H9 (cell line): ENCODE measurements at regions not wholly inside any gene's neighbourhood (a gene's known extent, or its start where the extent isn't known, plus 50 kb on each side); places are given as distances from the start of the nearest gene placed in this dataset.

Source experiments
- DNase-seq: peaks from one replicate; pipeline ENCODE4 v3.0.0-alpha.2; 2017
- H2AFZ ChIP-seq: one replicate; pipeline ENCODE4 v1.6.1; 2013; ENCODE audit warnings: mild to moderate bottlenecking, low read length, control low read depth, moderate library complexity
- H2AK5ac ChIP-seq: 2 replicates; pipeline ENCODE4 v1.6.1; 2013; ENCODE audit warnings: low read length, control low read depth, mixed read lengths; ENCODE audit not compliant: insufficient read length
- H2BK120ac ChIP-seq: one replicate; pipeline ENCODE4 v1.6.1; 2013; ENCODE audit warnings: low read depth, mild to moderate bottlenecking, low read length, control low read depth, inconsistent platforms; ENCODE audit not compliant: poor library complexity, severe bottlenecking
- H2BK12ac ChIP-seq: 2 replicates; pipeline ENCODE4 v1.6.1; 2013; ENCODE audit warnings: low read length, control low read depth, mixed read lengths, low read depth; ENCODE audit not compliant: insufficient read length
- H2BK15ac ChIP-seq: 2 replicates; pipeline ENCODE4 v1.6.1; 2013; ENCODE audit warnings: low read depth, low read length, control low read depth
- H2BK20ac ChIP-seq: one replicate; pipeline ENCODE4 v1.6.1; 2013; ENCODE audit warnings: low read depth, mild to moderate bottlenecking, low read length, control low read depth, inconsistent platforms; ENCODE audit not compliant: poor library complexity, severe bottlenecking
- H2BK5ac ChIP-seq: 2 replicates; pipeline ENCODE4 v1.6.1; 2013; ENCODE audit warnings: low read length, control low read depth, mixed read lengths; ENCODE audit not compliant: insufficient read length
- H3K14ac ChIP-seq: 2 replicates; pipeline ENCODE4 v1.6.1; 2013; ENCODE audit warnings: low read length, control low read depth; ENCODE audit not compliant: insufficient read depth
- H3K18ac ChIP-seq: 2 replicates; pipeline ENCODE4 v1.6.1; 2013; ENCODE audit warnings: low read depth, mild to moderate bottlenecking, mixed read lengths, low read length, control low read depth; ENCODE audit not compliant: insufficient read length
- H3K23ac ChIP-seq: 2 replicates; pipeline ENCODE4 v1.6.1; 2013; ENCODE audit warnings: low read length, control low read depth, mixed read lengths, low read depth; ENCODE audit not compliant: insufficient read length
- H3K23me2 ChIP-seq: 2 replicates; pipeline ENCODE4 v1.6.1; 2013; ENCODE audit warnings: low read depth, mild to moderate bottlenecking, mixed read lengths, low read length, control low read depth; ENCODE audit not compliant: insufficient read length, poor library complexity, severe bottlenecking
- H3K27ac ChIP-seq: 2 replicates; pipeline ENCODE4 v1.5.1; 2013; ENCODE audit warnings: low read length, control low read depth, mixed read lengths, low read depth; ENCODE audit not compliant: insufficient read length
- H3K27me3 ChIP-seq: 2 replicates; pipeline ENCODE4 v1.6.1; 2013; ENCODE audit warnings: low read length, control low read depth, inconsistent platforms; ENCODE audit not compliant: insufficient read depth
- H3K4ac ChIP-seq: 2 replicates; pipeline ENCODE4 v1.6.1; 2013; ENCODE audit warnings: low read depth, mild to moderate bottlenecking, control low read depth, inconsistent platforms, low read length, moderate library complexity
- H3K4me1 ChIP-seq: 2 replicates; pipeline ENCODE4 v1.6.1; 2013; ENCODE audit warnings: low read length, control low read depth, inconsistent platforms; ENCODE audit not compliant: insufficient read depth
- H3K4me2 ChIP-seq: 2 replicates; pipeline ENCODE4 v1.6.1; 2013; ENCODE audit warnings: low read length, control low read depth, mixed read lengths; ENCODE audit not compliant: insufficient read length, insufficient read depth
- H3K56ac ChIP-seq: 2 replicates; pipeline ENCODE4 v1.6.1; 2013; ENCODE audit warnings: low read depth, mild to moderate bottlenecking, mixed read lengths, low read length, control low read depth; ENCODE audit not compliant: insufficient read length
- H3K79me1 ChIP-seq: 2 replicates; pipeline ENCODE4 v1.6.1; 2013; ENCODE audit warnings: low read depth, mild to moderate bottlenecking, moderate library complexity, low read length, control low read depth, inconsistent platforms; ENCODE audit not compliant: insufficient read depth, poor library complexity, severe bottlenecking
- H3K79me2 ChIP-seq: 2 replicates; pipeline ENCODE4 v1.6.1; 2013; ENCODE audit warnings: low read length, control low read depth, inconsistent platforms; ENCODE audit not compliant: insufficient read depth
- H3K9ac ChIP-seq: 2 replicates; pipeline ENCODE4 v1.6.1; 2013; ENCODE audit warnings: low read length, control low read depth, mixed read lengths; ENCODE audit not compliant: insufficient read length; ENCODE audit errors: extremely low read depth
- H3K9me3 ChIP-seq: one replicate; pipeline ENCODE4 v1.6.1; 2013; ENCODE audit warnings: low read depth, low read length, inconsistent platforms; ENCODE audit not compliant: control insufficient read depth
- H3T11ph ChIP-seq: one replicate; pipeline ENCODE4 v1.6.1; 2013; ENCODE audit warnings: mild to moderate bottlenecking, low read length, control low read depth, inconsistent platforms
- H4K20me1 ChIP-seq: one replicate; pipeline ENCODE4 v1.6.1; 2013; ENCODE audit not compliant: control insufficient read depth, insufficient read length, insufficient read depth
- H4K5ac ChIP-seq: 2 replicates; pipeline ENCODE4 v1.6.1; 2013; ENCODE audit warnings: low read depth, mild to moderate bottlenecking, mixed read lengths, low read length, control low read depth; ENCODE audit not compliant: insufficient read length
- H4K8ac ChIP-seq: replicated peaks from 2 replicates; pipeline ENCODE4 v1.6.1; 2013; ENCODE audit warnings: low read length, control low read depth, mixed read lengths, low read depth; ENCODE audit not compliant: insufficient read length
- H4K91ac ChIP-seq: 2 replicates; pipeline ENCODE4 v1.6.1; 2013; ENCODE audit warnings: low read depth, mild to moderate bottlenecking, moderate library complexity, mixed read lengths, low read length, control low read depth; ENCODE audit not compliant: insufficient read length
- H3K27ac Mint-ChIP-seq, 3 experiments: 2 replicates in 2 of 3; 3 replicates in 1 of 3; pipeline ENCODE4 v1.8.0; 2020 to 2021; ENCODE audit warnings: mixed read lengths in 3 of 3, mild to moderate bottlenecking in 1 of 3, moderate library complexity in 1 of 3
- H3K27me3 Mint-ChIP-seq: 2 replicates; pipeline ENCODE4 v1.8.0; 2021; ENCODE audit warnings: low read depth, mild to moderate bottlenecking, moderate library complexity, mixed read lengths
- H3K36me3 Mint-ChIP-seq, 3 experiments: 2 replicates in 2 of 3; 3 replicates in 1 of 3; pipeline ENCODE4 v1.8.0; 2020 to 2021; ENCODE audit warnings: low read depth in 3 of 3, mixed read lengths in 3 of 3; ENCODE audit not compliant: insufficient read depth in 1 of 3
- H3K4me1 Mint-ChIP-seq, 2 experiments: 2 replicates each; pipeline ENCODE4 v1.8.0; 2020; ENCODE audit warnings: mixed read lengths in 2 of 2
- H3K4me3 Mint-ChIP-seq, 2 experiments: 2 replicates in 1 of 2; 3 replicates in 1 of 2; pipeline ENCODE4 v1.8.0; 2020 to 2021; ENCODE audit warnings: mild to moderate bottlenecking in 2 of 2, mixed read lengths in 2 of 2, moderate library complexity in 1 of 2
- H3K9me3 Mint-ChIP-seq, 2 experiments: 2 replicates in 1 of 2; 3 replicates in 1 of 2; pipeline ENCODE4 v1.8.0; 2020; ENCODE audit warnings: mild to moderate bottlenecking in 2 of 2, mixed read lengths in 2 of 2, moderate library complexity in 1 of 2
- WGBS: extraction: QIAGEN DNeasy Blood & Tissue Kit; methylation state at CpG from one replicate; pipeline ENCODE4 v1.1.7; 2013; ENCODE audit warnings: missing lambda C conversion rate, low lambda C conversion rate, mixed read lengths; ENCODE audit not compliant: insufficient read length; ENCODE audit errors: extremely low coverage; 5-methylcytosine and 5-hydroxymethylcytosine counted together
- TF ChIP-seq, protein P1 (sequence below): fragments of 200-600 bp; sonication (generic); conservative IDR thresholded peaks from 3 replicates; pipeline ENCODE4 v1.8.0; 2021; ENCODE audit warnings: antibody characterized with exemption, mild to moderate bottlenecking

DNA sequence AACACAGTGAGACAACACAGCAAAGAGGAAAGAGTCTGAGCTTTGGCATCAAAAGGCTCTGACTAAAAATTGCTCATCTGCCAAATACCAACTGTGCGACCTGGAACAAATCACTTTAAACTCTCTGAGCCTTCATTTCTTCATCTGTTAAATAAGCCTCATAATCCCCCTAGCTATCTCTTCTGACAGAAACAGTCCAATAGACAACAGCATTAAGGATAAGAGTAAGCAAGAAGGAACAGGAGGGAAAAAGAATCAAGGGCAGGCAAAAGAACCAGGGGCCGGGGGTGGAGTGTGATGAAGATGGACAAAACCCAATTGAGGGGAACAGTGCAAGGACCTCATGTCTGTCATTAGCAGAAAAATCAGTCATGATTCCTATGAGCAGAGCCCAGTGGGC lies 79.4 kb upstream of the SETMAR start:
- Histone ChIP-seq H3K79me1 (no peaks in the 10 kb centered on the region), H3K27me3 (no peaks in the 10 kb centered on the region), H3K14ac (no peak overlapping the region), H2BK120ac (no peak overlapping the region), H3K9ac (no peak overlapping the region), H3T11ph (no peak overlapping the region), H2BK5ac (no peak overlapping the region), H3K23me2 (no peaks in the 10 kb centered on the region), H2AK5ac (no peak overlapping the region), H3K23ac (no peak overlapping the region), H3K9me3 (no peaks in the 10 kb centered on the region), H2BK15ac (no peak overlapping the region), H3K79me2 (no peaks in the 10 kb centered on the region), H3K56ac (no peak overlapping the region), H2BK20ac (no peak overlapping the region), H4K8ac (no peak overlapping the region), H3K4me1 (no peaks in the 10 kb centered on the region), H4K20me1 (no peaks in the 10 kb centered on the region), H4K91ac (no peak overlapping the region), H3K18ac (no peak overlapping the region), H2BK12ac (no peak overlapping the region), H3K4me2 (no peak overlapping the region), H2AFZ (no peak overlapping the region), H4K5ac (no peak overlapping the region), H3K4ac (no peak overlapping the region), H3K27ac (no peak overlapping the region)
- Mint-ChIP-seq H3K4me3 (no peak overlapping the region), H3K9me3 (no peaks in the 10 kb centered on the region; a peak in 1 of 5 replicates), H3K4me1 (peaks cover 0 to 5% of the 10 kb centered on the region in 2 experiments; a peak in 1 of 4 replicates), H3K27me3 (peaks cover 10% of the 10 kb centered on the region), H3K36me3 (no peaks in the 10 kb centered on the region), H3K27ac (no peak overlapping the region)
- DNase-seq, result no peak
- WGBS, result no CpG with 5 or more reads among the region's 2 CpGs
- TF ChIP-seq, protein P1, sequence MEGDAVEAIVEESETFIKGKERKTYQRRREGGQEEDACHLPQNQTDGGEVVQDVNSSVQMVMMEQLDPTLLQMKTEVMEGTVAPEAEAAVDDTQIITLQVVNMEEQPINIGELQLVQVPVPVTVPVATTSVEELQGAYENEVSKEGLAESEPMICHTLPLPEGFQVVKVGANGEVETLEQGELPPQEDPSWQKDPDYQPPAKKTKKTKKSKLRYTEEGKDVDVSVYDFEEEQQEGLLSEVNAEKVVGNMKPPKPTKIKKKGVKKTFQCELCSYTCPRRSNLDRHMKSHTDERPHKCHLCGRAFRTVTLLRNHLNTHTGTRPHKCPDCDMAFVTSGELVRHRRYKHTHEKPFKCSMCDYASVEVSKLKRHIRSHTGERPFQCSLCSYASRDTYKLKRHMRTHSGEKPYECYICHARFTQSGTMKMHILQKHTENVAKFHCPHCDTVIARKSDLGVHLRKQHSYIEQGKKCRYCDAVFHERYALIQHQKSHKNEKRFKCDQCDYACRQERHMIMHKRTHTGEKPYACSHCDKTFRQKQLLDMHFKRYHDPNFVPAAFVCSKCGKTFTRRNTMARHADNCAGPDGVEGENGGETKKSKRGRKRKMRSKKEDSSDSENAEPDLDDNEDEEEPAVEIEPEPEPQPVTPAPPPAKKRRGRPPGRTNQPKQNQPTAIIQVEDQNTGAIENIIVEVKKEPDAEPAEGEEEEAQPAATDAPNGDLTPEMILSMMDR, result no peak
